GM21786 (cell line): ENCODE measurements at regions not wholly inside any gene's neighbourhood (a gene's known extent, or its start where the extent isn't known, plus 50 kb on each side); places are given as distances from the start of the nearest gene placed in this dataset.

Source experiments
- ATAC-seq: cut with Tn5 transposase; IDR thresholded peaks from one replicate; pipeline ENCODE4 v1.9.1; 2021; ENCODE audit not compliant: unreplicated experiment

- no peak for ATAC-seq
Measured at GRCh38 chr5:93071710-93072109, 509.3 kb downstream of the NR2F1-AS1 start.

GRCh38 chr5:93070938-93071337 is 510.1 kb downstream of the NR2F1-AS1 start:
- ATAC-seq = no peak

DNA sequence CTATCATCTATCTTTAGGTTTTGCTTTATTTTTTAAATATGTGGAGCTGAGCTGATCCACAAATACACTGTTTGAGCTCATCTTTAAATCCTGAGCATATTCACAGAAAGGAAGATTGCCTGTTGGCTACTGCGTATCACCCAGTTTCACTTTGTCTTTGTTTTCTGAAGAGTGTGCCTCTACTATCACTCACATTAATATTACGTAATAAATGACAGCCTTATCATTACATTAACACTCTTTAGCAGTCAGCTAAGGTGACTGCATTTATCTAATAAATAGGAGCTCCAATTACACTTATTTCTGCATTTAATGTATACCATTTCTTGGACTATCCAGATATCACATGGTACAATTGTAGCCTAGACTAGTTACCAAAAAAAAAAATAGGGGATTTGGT is 511.7 kb downstream of the NR2F1-AS1 start:
- no peak for ATAC-seq

DNA sequence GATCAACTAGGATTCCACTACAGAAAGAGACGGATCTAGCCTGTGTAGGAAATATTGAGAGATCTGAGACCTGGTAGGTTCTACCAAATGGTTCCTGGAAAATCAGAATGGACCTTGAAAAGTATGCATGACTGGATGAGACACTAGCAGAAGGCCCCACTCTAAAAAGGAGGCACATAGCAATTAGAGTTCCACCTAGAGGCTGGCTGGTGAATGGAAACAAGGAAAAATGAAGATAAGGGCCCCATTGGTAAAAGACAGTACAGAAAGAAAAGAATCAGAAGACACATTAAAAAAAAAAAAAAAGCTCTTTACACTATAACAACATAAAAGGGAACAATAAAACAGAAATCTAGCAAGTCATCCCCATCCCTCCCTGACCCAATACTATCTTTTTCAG is 518.5 kb downstream of the NR2F1-AS1 start:
- ATAC-seq = no peak

DNA sequence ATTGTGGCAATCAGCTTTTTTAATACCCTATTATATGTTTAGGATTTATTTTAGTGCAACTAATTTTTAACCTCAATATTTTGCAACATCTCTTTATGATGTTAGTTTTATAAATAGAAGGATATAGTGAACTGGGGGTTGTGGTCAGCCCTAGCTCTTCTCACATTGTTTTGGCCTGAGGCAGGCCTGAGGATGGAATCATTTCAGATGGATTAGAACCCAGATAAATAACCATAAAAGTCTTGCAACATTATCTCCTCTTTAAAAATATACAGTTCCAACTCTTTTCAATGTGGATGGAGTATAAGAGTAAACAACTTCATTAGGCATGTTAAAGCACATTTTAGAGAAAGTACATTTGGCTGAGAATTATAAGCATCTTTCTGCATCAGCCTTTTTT is 522.7 kb downstream of the NR2F1-AS1 start:
- ATAC-seq = no peak

DNA sequence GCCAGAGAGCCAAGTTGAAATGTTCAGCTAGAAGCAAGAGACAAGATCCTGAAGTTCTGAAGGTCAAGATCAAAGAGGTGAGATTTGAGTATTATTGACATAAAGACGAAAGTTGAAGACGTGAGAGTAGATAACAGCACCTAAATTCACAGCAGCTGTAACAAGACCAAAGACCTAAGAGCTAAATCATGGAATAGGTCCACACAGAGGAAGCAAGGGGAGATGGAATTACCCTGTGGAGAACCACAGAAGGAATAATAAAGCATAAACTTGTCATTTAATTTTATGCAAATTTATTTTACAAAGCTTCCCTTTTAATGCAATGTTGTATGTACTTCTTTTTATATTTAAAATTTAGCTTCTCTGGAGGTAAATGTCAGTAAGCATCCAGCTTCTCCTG is 523.7 kb downstream of the NR2F1-AS1 start:
- ATAC-seq = no peak

DNA sequence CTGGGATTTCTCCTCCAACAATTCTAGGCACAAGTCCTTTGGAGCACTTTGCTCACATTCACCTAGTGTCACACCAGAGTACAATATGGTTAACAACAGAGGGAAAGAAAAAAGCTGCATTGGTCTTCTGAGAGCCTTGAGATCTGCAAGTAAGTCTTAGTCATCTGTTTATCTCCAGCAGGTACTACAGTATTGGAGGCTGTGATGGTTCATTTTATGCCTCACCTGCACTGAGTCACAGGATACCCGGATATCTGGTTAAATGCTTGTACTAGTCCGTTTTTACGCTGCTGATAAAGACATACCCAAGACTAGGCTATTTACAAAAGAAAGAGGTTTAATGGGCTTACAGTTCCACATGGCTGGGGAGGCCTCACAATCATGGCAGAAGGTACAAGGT is 525.0 kb downstream of the NR2F1-AS1 start:
- no peak for ATAC-seq

DNA sequence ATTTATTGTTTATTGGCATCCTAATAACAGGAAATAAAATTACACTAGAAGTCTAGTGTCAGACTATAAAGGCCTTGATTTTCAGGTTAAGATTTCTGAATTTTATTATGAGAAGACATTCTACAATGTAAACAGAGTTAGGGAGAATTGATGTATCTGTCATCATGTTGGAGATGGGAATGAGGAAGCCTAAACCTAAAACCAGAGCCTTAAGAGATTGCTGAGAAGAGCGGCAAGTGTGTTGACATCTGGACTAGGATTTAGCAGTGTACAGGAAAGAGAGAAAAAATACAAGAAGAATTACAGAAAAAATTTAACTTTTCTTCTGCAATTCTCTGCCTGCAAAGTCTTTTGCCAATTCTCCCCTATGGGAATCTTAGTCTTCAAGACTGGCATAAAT is 525.5 kb downstream of the NR2F1-AS1 start:
- ATAC-seq = no peak

- no peak for ATAC-seq
Measured at GRCh38 chr5:93054424-93055163, 526.4 kb downstream of the NR2F1-AS1 start.

- ATAC-seq = no peak
Measured at GRCh38 chr5:93053825-93054224, 527.2 kb downstream of the NR2F1-AS1 start.

DNA sequence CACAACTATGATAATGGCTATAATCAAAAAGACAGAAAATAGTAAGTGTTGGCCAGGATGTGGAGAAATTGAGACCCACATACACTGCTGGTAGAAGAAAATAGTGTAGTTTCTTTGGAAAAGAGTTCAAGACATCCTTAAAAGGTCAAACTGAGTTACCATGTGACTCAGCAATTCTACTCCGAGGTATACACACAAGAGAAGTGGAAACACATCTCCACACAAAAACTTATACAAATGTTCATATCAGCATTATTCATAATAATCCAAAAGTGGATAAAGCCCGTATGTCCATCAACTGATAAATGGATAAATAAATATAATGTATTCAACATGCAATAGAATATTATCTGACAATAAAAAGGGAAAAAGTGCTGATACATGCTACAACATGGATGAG is 532.2 kb downstream of the NR2F1-AS1 start:
- no peak for ATAC-seq

DNA sequence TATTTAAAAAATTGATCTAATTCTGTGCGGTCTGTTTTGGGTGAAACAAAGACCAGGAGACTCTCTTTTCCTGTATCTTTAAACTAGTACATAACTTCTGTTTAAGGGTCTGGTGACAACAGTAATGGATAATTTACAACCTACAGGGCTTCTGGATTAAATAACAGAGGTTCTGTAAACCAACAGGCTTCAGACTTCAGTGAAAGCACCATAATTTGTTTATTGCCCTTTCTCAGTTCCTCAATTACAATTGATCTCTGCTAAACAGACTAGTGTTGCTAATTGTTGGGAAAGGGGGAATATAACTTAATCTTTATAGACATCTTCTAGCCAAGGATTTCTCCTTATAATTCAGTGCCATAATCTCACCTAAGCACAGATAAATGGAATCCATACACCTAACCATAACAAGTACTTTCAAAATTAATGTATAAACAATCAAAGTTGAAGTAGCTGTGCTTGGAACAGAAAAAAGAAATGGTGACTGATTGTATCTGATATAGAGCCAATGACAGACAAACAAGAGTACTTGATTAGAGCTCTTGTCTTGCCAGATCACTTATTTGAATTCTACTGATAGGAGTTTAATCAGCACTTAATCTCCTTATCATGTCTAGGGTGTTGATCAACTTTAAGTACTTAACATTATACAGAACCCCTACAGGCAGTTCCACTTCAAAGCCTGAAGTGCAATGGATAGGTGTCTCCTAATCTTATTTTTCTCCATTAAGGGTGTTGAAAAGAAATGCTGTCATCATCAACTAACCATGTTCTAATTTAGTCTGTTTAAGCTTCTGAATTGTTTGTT is 536.0 kb downstream of the NR2F1-AS1 start:
- ATAC-seq = no peak

GRCh38 chr5:93039888-93040287 is 541.1 kb downstream of the NR2F1-AS1 start:
- ATAC-seq = no peak

GRCh38 chr5:93034621-93035590 is 546.1 kb downstream of the NR2F1-AS1 start:
- no peak for ATAC-seq

DNA sequence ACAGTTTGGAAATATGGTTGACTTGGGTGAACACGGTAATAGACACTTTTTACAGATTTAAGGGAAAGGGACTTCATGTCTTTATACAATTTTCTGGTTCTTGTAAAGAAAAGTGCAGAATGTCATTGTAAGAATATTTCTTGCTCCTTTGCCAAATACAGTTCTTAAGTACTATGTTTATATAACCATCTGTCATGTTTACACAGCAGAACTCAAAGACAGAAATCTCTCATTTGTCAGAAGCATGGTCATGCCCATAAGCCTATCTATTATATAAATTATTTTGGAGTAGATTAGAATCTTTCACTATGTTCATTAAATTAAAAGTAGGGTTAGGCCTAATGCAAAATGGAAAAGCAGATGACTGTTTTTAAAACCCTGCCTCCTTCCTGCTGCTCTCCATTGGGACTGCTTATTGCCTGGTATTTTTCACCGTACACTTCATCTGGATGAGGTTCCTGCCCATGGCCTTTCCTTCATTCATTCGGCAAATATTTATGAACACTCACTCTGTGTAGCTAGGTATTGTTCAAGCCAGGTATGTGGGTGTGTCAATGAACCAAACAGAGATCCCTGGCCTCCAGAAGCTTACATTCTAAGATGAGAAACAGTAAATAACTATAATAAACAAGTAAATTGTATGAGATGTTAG is 558.1 kb downstream of the NR2F1-AS1 start:
- ATAC-seq = no peak

GRCh38 chr5:93022211-93022610 is 558.8 kb downstream of the NR2F1-AS1 start:
- no peak for ATAC-seq

DNA sequence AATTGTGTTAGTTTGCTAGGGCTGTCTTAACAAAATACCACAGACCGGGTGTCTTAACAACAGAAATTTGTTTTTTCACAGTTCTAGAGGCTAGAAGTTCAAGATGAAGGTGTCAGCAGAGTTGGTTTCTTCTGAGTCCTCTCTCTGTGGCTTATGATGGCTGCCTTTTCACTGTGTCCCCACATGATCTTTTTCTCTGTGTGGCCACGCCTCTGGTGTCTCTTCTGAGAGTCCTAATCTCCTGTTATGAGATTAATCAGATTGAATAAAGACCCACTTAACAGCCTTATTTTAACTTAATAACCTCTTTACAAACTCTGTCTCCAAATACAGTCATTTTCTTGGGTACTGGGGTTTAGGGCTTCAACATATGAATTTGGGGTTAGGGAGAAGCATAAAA is 561.1 kb downstream of the NR2F1-AS1 start:
- ATAC-seq = no peak

GRCh38 chr5:93018461-93018860 is 562.6 kb downstream of the NR2F1-AS1 start:
- ATAC-seq = no peak

DNA sequence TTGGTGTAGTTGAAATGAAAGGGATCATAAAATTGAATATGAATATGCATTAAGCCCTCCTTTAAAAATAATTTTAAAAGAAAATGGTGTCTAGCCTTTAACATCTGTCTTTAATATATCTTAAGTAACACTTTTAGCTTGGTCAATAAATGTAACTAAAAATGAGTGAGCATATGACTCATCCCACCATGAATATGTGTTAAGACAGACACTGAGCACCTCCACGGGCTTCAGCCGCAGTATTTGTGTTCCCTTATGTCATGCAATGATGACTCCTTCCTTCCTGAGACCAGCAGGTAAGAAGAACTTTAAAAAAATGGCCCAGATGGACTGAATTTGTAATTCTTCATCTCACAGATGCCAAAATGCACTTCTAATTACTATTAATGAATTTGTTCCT is 563.2 kb downstream of the NR2F1-AS1 start:
- ATAC-seq = no peak

DNA sequence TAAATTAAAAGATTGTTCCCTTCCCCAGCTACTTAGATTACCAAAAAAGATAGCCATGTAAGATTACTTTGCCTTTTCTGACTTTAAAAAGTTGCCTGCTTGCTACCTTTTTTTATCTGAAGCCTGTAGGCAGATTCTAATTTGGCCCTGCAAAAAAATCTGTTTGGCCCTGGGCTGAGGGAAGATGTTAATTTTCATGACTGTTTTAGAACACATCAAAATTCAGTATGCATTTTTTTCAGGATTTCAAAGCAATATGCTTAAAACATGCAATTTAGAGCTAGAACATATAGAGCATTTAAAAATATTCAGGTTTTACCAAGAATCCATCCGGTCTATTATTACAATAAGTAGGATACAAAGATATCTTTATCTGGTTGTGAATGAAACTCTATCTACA is 563.6 kb downstream of the NR2F1-AS1 start:
- ATAC-seq = no peak

DNA sequence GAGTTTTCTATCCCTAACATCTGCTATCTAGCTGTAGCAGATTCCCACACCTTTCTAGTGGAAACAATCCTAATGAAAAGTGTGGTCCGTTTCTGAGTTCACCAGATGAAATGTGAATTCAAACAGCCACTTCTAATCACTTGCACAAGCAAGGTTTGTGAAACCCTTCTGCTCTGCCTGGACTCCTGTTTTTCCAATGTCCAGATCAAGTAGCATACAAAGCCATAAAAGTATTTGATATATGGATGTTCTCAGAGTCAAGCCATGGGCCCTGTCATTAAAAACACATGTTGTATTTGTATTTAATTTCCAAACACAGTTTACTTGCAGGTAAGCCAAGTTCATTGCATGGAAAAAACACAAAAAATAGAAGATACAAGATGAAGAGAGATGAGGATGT is 570.4 kb downstream of the NR2F1-AS1 start:
- ATAC-seq = no peak
